Liver (tissue), 3 donors: ENCODE measurements at regions not wholly inside any gene's neighbourhood (a gene's known extent, or its start where the extent isn't known, plus 50 kb on each side); places are given as distances from the start of the nearest gene placed in this dataset.

ENCODE experiments used
- EGR1 ChIP-seq, 2 donors: IDR thresholded peaks; 2 replicates each; pipeline ENCODE4 v1.6.1; 2016 to 2018; ENCODE audit warnings: antibody characterized with exemption in 2 of 2, low read depth in 2 of 2
- HNF4A ChIP-seq, 2 donors: conservative IDR thresholded peaks; 2 replicates each; pipeline ENCODE4 v1.6.1; 2016; ENCODE audit warnings: antibody characterized with exemption in 2 of 2, mild to moderate bottlenecking in 2 of 2
- MAX ChIP-seq: IDR thresholded peaks from 2 replicates; pipeline ENCODE4 v1.6.1; 2016; ENCODE audit warnings: antibody characterized with exemption
- RAD21 ChIP-seq, 2 donors: IDR thresholded peaks; 2 replicates each; pipeline ENCODE4 v1.6.1; 2016; ENCODE audit warnings: antibody characterized with exemption in 2 of 2, mild to moderate bottlenecking in 2 of 2
- SP1 ChIP-seq: IDR thresholded peaks from 2 replicates; pipeline ENCODE4 v1.6.1; 2018; ENCODE audit warnings: antibody characterized with exemption, mild to moderate bottlenecking
- TAF1 ChIP-seq: conservative IDR thresholded peaks from 2 replicates; pipeline ENCODE4 v1.6.1; 2016; ENCODE audit warnings: antibody characterized with exemption, mild to moderate bottlenecking
- ZBTB33 ChIP-seq: IDR thresholded peaks from 2 replicates; pipeline ENCODE4 v1.6.1; 2016; ENCODE audit warnings: antibody characterized with exemption
- TF ChIP-seq, protein P1 (sequence below): fragments of 150-350 bp; IDR thresholded peaks from 2 replicates; pipeline ENCODE4 v1.5.1; 2017; ENCODE audit warnings: improper control_type of control experiment, low read depth, low read length; ENCODE audit not compliant: missing input control
- TF ChIP-seq, protein P2 (sequence below): IDR thresholded peaks from 2 replicates; pipeline ENCODE4 v1.6.1; 2016; ENCODE audit warnings: antibody characterized with exemption, mild to moderate bottlenecking
- donor health status: healthy.
- donor health status: healthy.

DNA sequence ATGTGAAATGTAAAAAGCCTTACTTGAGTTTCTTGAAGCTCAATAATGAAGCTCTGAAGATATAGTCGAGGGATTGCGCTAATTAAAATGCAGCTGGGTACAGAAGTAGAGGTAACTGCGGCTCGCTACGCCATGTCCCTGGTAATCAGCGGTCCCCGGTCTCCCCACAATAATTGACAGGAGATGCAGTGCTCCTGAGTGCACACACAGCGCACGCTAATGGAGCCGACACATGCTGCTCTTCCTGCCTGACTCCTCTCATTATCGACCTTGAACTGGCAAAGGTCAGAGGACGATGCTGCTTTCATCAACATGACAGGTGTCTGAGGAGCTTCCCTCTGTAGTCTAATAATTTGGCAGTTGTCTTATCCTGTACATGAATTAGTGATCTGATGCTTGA is 365.9 kb downstream of the RNF144B start:
- TF ChIP-seq, protein P1, sequence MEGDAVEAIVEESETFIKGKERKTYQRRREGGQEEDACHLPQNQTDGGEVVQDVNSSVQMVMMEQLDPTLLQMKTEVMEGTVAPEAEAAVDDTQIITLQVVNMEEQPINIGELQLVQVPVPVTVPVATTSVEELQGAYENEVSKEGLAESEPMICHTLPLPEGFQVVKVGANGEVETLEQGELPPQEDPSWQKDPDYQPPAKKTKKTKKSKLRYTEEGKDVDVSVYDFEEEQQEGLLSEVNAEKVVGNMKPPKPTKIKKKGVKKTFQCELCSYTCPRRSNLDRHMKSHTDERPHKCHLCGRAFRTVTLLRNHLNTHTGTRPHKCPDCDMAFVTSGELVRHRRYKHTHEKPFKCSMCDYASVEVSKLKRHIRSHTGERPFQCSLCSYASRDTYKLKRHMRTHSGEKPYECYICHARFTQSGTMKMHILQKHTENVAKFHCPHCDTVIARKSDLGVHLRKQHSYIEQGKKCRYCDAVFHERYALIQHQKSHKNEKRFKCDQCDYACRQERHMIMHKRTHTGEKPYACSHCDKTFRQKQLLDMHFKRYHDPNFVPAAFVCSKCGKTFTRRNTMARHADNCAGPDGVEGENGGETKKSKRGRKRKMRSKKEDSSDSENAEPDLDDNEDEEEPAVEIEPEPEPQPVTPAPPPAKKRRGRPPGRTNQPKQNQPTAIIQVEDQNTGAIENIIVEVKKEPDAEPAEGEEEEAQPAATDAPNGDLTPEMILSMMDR = no peak
- TF ChIP-seq MAX (no peak), HNF4A (conservative IDR thresholded peaks at IDR 0.05) (no peak), EGR1 (IDR thresholded peaks at IDR 0.05; ENCODE audit: low read depth in 2 of 2) (no peak), RAD21 (IDR thresholded peaks at IDR 0.05) (no peak), ZBTB33 (no peak), TAF1 (no peak), SP1 (no peak)
- TF ChIP-seq, protein P2, sequence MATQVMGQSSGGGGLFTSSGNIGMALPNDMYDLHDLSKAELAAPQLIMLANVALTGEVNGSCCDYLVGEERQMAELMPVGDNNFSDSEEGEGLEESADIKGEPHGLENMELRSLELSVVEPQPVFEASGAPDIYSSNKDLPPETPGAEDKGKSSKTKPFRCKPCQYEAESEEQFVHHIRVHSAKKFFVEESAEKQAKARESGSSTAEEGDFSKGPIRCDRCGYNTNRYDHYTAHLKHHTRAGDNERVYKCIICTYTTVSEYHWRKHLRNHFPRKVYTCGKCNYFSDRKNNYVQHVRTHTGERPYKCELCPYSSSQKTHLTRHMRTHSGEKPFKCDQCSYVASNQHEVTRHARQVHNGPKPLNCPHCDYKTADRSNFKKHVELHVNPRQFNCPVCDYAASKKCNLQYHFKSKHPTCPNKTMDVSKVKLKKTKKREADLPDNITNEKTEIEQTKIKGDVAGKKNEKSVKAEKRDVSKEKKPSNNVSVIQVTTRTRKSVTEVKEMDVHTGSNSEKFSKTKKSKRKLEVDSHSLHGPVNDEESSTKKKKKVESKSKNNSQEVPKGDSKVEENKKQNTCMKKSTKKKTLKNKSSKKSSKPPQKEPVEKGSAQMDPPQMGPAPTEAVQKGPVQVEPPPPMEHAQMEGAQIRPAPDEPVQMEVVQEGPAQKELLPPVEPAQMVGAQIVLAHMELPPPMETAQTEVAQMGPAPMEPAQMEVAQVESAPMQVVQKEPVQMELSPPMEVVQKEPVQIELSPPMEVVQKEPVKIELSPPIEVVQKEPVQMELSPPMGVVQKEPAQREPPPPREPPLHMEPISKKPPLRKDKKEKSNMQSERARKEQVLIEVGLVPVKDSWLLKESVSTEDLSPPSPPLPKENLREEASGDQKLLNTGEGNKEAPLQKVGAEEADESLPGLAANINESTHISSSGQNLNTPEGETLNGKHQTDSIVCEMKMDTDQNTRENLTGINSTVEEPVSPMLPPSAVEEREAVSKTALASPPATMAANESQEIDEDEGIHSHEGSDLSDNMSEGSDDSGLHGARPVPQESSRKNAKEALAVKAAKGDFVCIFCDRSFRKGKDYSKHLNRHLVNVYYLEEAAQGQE = no peak
